Caco-2 (cell line): ENCODE measurements at regions not wholly inside any gene's neighbourhood (a gene's known extent, or its start where the extent isn't known, plus 50 kb on each side); places are given as distances from the start of the nearest gene placed in this dataset.

ENCODE experiments used
- BruUV-seq: library from RNA; stranded (reverse); fragments of 400-500 nt; replicated peaks from 2 replicates; lab custom pipeline; 2021; lab: Mats Ljungman, UMichigan
- CTCF ChIA-PET: fragments of 300-600 bp; sonication (Branson Sonifier 250); formaldehyde crosslinking; loops from one replicate; lab custom pipeline; 2022; ENCODE audit warnings: antibody characterized with exemption; lab: Charles Lee
- POLR2A ChIA-PET: fragments of 300-600 bp; sonication (Branson Sonifier 250); formaldehyde crosslinking; loops from one replicate; lab custom pipeline; 2022; ENCODE audit warnings: antibody characterized with exemption; lab: Charles Lee
- DNase-seq, 2 experiments: peaks; one replicate each; pipeline versions ENCODE4 v3.0.0 to v3.0.0-alpha.2; 2020 to 2022
- H3K27me3 ChIP-seq: replicated peaks from 2 replicates; pipeline ENCODE4 v1.6.0; 2011; ENCODE audit warnings: low read length; ENCODE audit not compliant: control insufficient read depth, insufficient read depth
- H3K36me3 ChIP-seq: 2 replicates; pipeline ENCODE4 v1.5.1; 2011; ENCODE audit warnings: low read length; ENCODE audit not compliant: control insufficient read depth, insufficient read depth
- H3K4me1 ChIP-seq: fragments of 250-450 bp; sonication (Bioruptor Pico); 2 replicates; pipeline ENCODE4 v1.5.1; 2020; ENCODE audit warnings: mild to moderate bottlenecking
- H3K4me3 ChIP-seq: 2 replicates; pipeline ENCODE4 v1.5.1; 2011; ENCODE audit warnings: low read depth, mild to moderate bottlenecking, control low read depth, low read length
- H3K9me3 ChIP-seq: fragments of 250-450 bp; sonication (Bioruptor Pico); 2 replicates; pipeline ENCODE4 v1.5.1; 2020; ENCODE audit warnings: mild to moderate bottlenecking, moderate library complexity
- H3K27ac Mint-ChIP-seq: one replicate; pipeline ENCODE4 v1.8.0; 2022; ENCODE audit warnings: mixed read lengths; ENCODE audit not compliant: unreplicated experiment
- H3K27me3 Mint-ChIP-seq: one replicate; pipeline ENCODE4 v1.8.0; 2022; ENCODE audit warnings: mixed read lengths; ENCODE audit not compliant: insufficient read depth, unreplicated experiment
- H3K36me3 Mint-ChIP-seq: one replicate; pipeline ENCODE4 v1.8.0; 2022; ENCODE audit warnings: mild to moderate bottlenecking, mixed read lengths; ENCODE audit not compliant: insufficient read depth, unreplicated experiment
- H3K4me1 Mint-ChIP-seq: one replicate; pipeline ENCODE4 v1.8.0; 2022; ENCODE audit warnings: low read depth, mixed read lengths; ENCODE audit not compliant: unreplicated experiment
- H3K4me3 Mint-ChIP-seq: one replicate; pipeline ENCODE4 v1.8.0; 2022; ENCODE audit warnings: mild to moderate bottlenecking, moderate library complexity, mixed read lengths; ENCODE audit not compliant: unreplicated experiment
- H3K9me3 Mint-ChIP-seq: one replicate; pipeline ENCODE4 v1.8.0; 2022; ENCODE audit warnings: mixed read lengths; ENCODE audit not compliant: unreplicated experiment
- intact Hi-C: fragments of 100-400 bp; cut with micrococcal nuclease; formaldehyde crosslinking; loops from one replicate; pipeline ENCODE4 v1.10.0; 2022; ENCODE audit not compliant: unreplicated experiment
- TF ChIP-seq, protein P1 (sequence below), 2 experiments: fragments of 200-600 bp in 1 of 2; IDR thresholded peaks; 1 replicate in 1 of 2; 2 replicates in 1 of 2; pipeline versions ENCODE4 v1.5.1 to v1.8.0; 2011 to 2022; ENCODE audit warnings: antibody characterized with exemption in 1 of 2, control low read depth in 1 of 2, inconsistent platforms in 1 of 2, low read depth in 1 of 2, low read length in 1 of 2, mild to moderate bottlenecking in 1 of 2, moderate library complexity in 1 of 2; ENCODE audit not compliant: insufficient read depth in 1 of 2, severe bottlenecking in 1 of 2, unreplicated experiment in 1 of 2

GRCh38 chr5:25995209-25995608, 1043.2 kb downstream of the CDH9 start:
- CTCF ChIA-PET: no interaction called here

GRCh38 chr5:25993701-25994100, 1044.7 kb downstream of the CDH9 start:
- BruUV-seq: no TSS peak
- intact Hi-C loops: no loop called here
- POLR2A ChIA-PET: no interaction called here

More at GRCh38 chr5:25995209-25995608, 1043.2 kb downstream of the CDH9 start:
- Histone ChIP-seq H3K9me3 (no peaks in the 10 kb centered on the region), H3K4me1 (no peaks in the 10 kb centered on the region), H3K36me3 (no peaks in the 10 kb centered on the region), H3K27me3 (no peaks in the 10 kb centered on the region), H3K4me3 (no peak overlapping the region)
- POLR2A ChIA-PET: no interaction called here
- Mint-ChIP-seq H3K4me1 (no peaks in the 10 kb centered on the region), H3K4me3 (no peak overlapping the region), H3K36me3 (no peaks in the 10 kb centered on the region), H3K27ac (no peak overlapping the region), H3K27me3 (no peaks in the 10 kb centered on the region), H3K9me3 (no peaks in the 10 kb centered on the region)
- intact Hi-C loops: no loop called here
- no peak for DNase-seq
- no TSS peak for BruUV-seq
- TF ChIP-seq, protein P1, sequence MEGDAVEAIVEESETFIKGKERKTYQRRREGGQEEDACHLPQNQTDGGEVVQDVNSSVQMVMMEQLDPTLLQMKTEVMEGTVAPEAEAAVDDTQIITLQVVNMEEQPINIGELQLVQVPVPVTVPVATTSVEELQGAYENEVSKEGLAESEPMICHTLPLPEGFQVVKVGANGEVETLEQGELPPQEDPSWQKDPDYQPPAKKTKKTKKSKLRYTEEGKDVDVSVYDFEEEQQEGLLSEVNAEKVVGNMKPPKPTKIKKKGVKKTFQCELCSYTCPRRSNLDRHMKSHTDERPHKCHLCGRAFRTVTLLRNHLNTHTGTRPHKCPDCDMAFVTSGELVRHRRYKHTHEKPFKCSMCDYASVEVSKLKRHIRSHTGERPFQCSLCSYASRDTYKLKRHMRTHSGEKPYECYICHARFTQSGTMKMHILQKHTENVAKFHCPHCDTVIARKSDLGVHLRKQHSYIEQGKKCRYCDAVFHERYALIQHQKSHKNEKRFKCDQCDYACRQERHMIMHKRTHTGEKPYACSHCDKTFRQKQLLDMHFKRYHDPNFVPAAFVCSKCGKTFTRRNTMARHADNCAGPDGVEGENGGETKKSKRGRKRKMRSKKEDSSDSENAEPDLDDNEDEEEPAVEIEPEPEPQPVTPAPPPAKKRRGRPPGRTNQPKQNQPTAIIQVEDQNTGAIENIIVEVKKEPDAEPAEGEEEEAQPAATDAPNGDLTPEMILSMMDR (IDR thresholded peaks at IDR 0.05; ENCODE audit: insufficient read depth in 1 of 2, low read depth in 1 of 2, low read length in 1 of 2, severe bottlenecking in 1 of 2, unreplicated experiment in 1 of 2): no peak

DNA sequence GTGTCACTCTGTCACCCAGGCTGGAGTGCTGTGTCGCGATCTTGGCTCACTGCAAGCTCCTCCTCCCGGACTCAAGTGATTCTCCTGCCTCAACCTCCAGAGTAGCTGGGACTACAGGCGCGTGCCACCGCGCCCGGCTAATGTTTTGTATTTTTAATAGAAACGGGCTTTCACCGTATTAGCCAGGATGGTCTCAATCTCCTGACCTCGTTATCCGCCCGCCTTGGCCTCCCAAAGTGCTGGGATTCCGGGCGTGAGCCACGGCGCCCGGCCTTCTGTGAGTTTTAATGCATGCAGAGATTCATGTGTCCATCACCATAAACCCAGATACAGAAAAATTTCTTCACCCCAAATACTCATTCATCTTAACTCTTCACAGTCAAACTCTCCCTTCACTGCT, 1046.7 kb downstream of the CDH9 start:
- Histone ChIP-seq H3K4me1 (no peaks in the 10 kb centered on the region), H3K9me3 (no peaks in the 10 kb centered on the region; the same call in 1 of the 2 replicates), H3K4me3 (no peak overlapping the region), H3K27me3 (no peaks in the 10 kb centered on the region), H3K36me3 (no peaks in the 10 kb centered on the region)
- Mint-ChIP-seq H3K4me1 (no peaks in the 10 kb centered on the region), H3K27me3 (no peaks in the 10 kb centered on the region), H3K9me3 (no peaks in the 10 kb centered on the region), H3K4me3 (no peak overlapping the region), H3K27ac (no peak overlapping the region), H3K36me3 (no peaks in the 10 kb centered on the region)
- DNase-seq: no peak
- CTCF ChIA-PET: no interaction called here
- TF ChIP-seq, protein P1 (IDR thresholded peaks at IDR 0.05; ENCODE audit: insufficient read depth in 1 of 2, low read depth in 1 of 2, low read length in 1 of 2, severe bottlenecking in 1 of 2, unreplicated experiment in 1 of 2): no peak
- no TSS peak for BruUV-seq
- POLR2A ChIA-PET: no interaction called here
- intact Hi-C loops: no loop called here

More at GRCh38 chr5:25993701-25994100, 1044.7 kb downstream of the CDH9 start:
- CTCF ChIA-PET: no interaction called here
- H3K27me3 ChIP-seq: no peaks in the 10 kb centered on the region
- H3K4me3 ChIP-seq: no peak overlapping the region
- no peaks in the 10 kb centered on the region for H3K9me3 ChIP-seq
- Mint-ChIP-seq H3K27ac (no peak overlapping the region), H3K9me3 (no peaks in the 10 kb centered on the region), H3K4me1 (no peaks in the 10 kb centered on the region), H3K4me3 (no peak overlapping the region), H3K27me3 (no peaks in the 10 kb centered on the region), H3K36me3 (no peaks in the 10 kb centered on the region)
- DNase-seq: no peak
- no peaks in the 10 kb centered on the region for H3K36me3 ChIP-seq
- H3K4me1 ChIP-seq: no peaks in the 10 kb centered on the region
- TF ChIP-seq, protein P1 (IDR thresholded peaks at IDR 0.05; ENCODE audit: insufficient read depth in 1 of 2, low read depth in 1 of 2, low read length in 1 of 2, severe bottlenecking in 1 of 2, unreplicated experiment in 1 of 2): no peak
